ENCODE measurements at regions not wholly inside any gene's neighbourhood (a gene's known extent, or its start where the extent isn't known, plus 50 kb on each side); places are given as distances from the start of the nearest gene placed in this dataset.
"Not testable (repeated sequence)": the region's sequence is repeated elsewhere in the genome, so short reads cannot be mapped to it uniquely, and the experiment has no call there.

DNA sequence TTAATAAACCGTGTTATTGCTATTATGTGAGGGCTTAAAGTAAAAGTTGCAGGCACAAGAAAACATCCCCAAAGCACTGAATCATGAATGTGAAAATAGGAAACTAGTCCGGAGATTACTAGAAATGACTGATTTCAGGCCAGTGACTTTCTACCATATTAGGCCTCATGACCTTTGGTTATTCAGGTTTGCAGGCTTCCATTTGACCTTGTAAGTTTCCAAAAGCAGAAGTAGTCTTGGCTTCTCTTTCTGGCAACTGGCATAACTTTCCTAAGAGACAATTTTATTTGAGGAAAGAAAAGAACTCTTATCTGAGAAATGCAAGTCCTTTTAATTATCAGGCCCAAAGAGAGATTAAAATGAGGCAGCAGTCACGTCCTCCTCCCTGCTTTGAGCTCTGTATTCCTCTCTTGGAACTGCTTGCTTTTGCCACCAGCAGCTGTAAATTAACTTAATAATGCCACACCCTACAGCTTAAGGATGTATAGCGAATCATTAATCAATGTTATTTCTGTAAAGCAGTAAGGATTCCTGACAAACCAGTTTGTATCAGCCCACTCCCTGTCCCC lies 225.0 kb upstream of the FAM240B start:
- not testable (repeated sequence) for ATAC-seq, DNase-seq

DNA sequence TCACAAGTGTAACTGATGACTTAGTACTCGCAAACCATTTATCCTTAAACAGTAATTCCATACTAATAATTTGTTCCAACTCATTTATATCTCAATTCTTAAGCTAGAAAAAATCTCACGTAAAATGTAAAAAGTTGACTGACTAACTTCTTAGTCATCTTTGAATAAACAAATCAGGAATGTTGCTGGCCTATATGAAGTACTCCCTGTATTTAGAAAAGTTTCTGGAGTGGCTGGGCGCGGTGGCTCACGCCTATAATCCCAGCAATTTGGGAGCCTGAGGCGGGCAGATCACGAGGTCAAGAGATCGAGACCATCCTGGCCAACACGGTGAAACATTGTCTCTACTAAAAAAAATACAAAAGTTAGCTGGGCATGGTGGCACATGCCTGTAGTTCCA lies 220.6 kb upstream of the FAM240B start:
- DNase-seq, ATAC-seq: not testable (repeated sequence)

DNA sequence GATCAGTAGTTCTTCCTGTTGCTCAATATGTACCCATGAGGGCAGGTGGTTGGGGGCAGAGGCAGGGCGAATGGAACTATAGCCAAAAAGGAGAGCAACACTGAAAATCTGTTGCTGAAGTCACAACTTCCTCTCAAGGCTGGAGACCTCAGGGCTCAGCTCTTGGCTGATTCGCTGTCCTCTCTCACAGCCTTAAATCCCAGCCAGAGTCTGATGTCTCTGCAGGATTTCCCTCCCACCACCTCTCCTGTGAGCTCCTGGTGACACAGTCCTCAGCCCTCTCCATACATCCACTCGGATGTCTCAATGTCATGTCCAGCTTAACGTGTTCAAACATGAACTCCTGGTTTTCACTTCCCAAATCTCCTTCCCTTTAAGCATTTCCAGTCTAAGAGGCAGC lies 218.7 kb upstream of the FAM240B start:
- ATAC-seq, DNase-seq: not testable (repeated sequence)

DNA sequence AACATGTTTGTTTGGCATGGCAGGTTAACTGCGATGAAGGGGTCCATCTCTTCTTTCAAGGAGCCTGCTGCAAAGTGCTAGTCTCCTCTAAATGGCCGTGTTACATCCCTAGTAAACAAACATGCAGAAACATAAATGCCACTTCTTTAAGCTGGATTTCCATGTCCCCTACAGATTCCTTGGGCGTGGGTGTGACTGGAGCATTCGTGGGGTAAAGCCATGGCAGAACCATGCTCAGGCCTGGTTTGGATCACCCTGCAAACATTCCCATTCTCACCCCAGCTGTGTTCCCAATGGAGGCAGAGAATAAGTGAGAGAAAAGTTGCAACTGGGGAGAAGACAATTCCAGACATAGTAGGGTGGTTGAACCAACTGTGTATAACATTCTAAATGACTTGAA lies 208.0 kb upstream of the FAM240B start:
- not testable (repeated sequence) for DNase-seq, ATAC-seq

DNA sequence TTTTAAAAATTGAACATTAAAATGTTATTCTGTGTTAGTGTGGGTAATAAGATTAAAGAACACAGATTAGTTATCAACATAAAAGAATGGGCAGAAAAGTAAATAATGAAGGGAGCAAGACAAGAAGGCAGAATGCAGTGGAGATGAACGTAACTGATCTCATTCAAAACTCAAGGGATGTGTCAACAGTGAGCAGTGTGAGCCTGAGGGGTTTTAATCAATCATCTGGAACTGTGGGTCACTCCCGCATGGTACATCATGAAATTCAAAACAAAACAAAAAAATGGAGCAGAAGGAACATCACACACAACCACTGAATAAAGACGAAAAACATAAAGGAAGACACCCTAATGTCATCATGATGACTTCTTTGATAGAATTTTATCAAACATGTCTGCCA lies 206.6 kb upstream of the FAM240B start:
- not testable (repeated sequence) for ATAC-seq, DNase-seq

DNA sequence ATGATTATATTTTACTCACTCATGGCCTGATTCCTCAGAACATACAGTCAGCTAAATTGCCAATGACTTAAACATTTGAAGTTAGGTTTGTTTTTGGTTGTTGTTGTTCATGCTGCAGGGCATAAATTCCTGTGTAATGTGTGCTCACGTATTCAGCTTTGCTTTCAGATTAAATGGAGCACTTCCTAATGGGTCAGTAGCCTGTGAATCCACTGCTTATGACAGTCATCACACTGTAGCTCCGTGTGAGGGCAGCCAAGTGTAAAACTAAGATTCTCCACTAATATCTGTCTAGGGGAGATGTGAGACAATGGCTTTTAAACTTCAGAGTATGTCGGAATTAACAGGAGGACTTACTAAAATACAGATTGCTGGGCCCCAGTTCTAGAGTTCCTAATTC lies 201.3 kb upstream of the FAM240B start:
- DNase-seq, ATAC-seq: not testable (repeated sequence)

DNA sequence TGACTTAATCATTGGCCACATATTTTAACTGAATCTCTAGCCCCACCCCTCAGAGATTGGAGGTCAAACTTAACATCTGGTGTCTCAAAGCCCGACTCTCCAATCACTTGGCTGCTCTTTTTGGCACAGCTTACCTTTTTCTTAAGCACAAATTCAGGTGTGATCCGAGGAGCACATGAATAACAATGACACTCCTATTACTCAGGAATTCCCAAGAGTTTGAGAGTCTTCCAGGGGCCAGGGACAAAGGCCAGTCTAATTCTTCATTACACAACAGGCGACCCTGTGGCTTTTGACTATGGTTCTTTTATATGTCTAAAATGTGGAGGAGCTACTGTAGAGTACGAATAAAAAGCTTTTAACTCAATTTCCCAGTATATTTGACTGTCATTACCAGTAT lies 190.7 kb upstream of the FAM240B start:
- ATAC-seq, DNase-seq: not testable (repeated sequence)

DNA sequence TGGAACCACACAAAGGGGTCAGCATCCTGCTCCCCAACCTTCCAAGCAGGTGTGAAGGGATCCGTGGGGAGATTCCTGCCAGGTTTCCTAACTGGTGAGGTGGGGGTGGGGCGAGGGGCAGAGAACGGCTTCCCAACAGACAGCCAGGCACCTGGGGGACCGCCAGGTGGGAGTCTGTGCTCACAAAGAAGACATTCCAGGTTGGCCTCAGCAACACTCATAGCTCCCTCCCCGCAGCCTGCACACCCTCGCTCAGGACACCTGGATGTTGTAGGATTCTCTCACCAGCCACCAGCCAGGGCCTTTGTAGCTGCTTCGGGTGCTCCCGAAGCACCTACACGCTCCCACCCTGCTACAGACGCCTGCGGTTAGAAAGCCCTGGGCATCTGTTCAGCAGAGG lies 184.8 kb upstream of the FAM240B start:
- not testable (repeated sequence) for ATAC-seq

DNA sequence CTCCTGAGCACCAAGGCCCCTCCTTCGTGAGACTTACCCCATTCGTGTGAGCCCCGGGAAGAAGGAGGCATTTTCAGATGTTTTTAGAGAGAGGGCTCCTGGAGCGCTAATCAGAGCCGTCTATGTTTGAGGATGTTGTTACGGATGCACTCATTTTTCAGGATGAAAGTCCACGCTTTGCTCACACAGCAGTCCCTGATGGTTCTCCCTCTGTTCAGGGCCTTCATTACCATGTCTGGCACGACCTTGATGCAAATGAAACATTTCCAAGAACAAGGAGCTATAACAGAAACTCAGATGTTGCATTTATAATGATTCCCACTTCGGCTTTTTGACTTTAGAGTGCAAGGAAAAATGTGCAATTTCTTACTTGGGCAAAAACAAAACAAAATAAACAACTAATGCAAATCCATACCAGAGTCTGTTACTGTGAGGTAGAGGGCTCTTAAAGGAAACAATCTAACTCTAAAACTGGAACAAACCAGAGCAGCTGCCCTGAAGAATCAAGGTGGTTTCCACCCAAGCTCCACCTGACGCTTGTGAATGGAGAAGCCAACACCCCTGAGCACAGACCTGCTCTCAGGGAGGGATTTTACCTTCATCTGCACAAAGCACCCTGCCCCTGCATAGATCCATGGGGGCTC lies 181.7 kb upstream of the FAM240B start:
- ATAC-seq, DNase-seq: not testable (repeated sequence)

More for the DNA sequence above, 184.8 kb upstream of the FAM240B start:
- not testable (repeated sequence) for DNase-seq

DNA sequence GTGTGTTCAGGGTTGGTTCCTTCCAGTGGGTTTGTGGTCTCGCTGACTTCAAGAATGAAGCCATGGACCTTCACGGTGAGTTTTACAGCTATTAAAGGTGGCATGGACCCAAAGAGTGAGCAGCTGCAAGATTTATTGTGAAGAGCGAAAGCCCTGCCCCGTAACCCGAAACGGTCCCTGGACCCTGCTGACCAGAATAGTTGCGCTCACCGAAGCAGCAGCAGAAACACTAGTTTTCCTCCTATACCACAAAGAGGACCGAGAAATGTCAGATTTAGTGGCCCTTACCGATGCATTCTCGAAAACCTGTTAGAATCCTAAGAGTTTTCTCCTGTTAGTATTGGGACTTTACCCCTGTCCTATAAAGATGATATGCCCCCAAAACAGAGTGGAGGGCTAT lies 176.5 kb upstream of the FAM240B start:
- DNase-seq, ATAC-seq: not testable (repeated sequence)

DNA sequence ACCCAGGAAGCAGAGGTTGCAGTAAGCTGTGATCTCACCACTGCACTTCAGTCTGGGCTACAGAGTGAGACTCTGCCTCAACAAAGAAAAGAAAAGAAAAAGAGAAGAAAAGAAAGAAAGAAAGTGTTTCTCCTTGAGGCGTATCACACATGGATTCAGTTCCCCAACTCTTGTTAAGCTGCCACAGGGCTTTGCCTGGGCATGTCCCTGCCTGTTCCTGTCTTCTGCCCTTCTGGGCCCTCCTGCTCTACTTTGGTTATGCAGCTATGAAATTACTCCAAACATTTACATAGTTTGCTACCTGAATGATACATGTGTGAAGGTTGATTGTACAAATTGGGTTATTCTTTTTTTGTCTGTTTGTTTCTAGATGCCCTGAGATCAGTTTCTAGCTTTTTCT lies 175.3 kb upstream of the FAM240B start:
- not testable (repeated sequence) for ATAC-seq, DNase-seq

DNA sequence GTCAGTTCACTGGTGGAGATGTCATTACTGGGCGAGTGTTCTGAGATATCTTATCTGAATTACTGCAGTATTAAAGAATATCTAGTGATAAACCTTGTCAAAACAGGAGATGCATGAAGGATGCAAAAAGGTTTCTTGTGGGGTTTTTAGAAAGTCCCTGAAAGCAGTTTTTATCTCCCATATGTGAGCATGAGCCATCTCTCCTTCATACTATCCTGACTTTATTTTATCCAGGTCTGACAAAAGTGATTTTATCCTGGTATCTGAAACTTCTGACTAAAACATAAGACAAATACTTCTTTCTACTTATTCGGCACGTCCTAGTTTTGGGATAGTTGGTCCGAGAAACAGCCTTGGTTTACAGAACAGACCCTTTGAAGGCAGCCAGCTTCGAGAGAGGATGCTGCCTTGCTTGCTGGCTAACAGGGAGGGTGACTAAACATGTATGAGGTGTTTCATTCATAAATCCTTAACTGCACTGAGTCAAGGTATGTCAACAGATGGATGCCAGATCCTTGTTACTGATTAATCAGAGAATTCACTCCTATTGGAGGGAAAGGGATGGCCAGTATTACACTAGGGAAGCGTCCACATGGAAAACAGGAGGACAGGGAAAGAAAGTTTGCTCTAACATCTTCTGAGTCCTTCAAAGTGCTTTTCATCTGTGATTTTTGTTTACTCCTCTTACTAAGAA lies 172.8 kb upstream of the FAM240B start:
- ATAC-seq, DNase-seq: not testable (repeated sequence)

DNA sequence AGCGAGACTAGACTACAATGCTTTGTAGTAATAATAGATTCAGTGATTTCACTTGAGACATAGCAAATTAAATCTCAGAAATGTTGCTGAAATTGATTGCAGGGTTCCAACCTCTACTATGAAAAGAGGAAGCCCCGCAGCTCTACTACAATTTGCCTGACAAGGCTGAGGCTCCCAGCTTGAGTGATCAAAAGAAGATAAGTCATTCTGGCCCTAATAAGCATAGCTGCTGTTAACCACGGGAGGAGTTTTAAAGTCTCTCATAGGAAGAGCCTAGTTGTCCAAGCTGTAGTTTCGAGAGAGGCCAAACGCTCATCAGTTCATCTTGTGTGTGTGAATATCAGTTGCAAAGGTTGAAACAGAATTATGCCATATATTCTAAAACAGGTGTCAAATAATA lies 166.1 kb upstream of the FAM240B start:
- ATAC-seq, DNase-seq: not testable (repeated sequence)

DNA sequence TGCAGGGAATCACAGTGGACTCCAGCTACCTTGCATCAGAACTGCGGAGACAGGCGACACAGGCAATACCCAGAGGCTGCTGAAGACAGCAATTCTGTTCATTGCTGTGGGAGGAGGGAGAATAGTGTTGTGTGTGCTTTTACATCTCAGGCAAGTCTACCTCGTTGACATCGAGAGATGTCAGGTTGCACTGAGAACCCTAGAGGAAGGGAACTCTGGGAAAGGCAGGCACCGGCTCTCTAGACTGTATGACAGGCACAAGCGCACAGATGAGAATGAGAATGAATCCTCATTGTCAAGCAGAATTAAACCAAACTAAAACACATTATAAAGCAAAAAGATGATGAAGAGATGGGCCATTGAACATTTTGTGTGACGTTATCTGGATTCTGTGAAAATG lies 155.7 kb upstream of the FAM240B start:
- ATAC-seq, DNase-seq: not testable (repeated sequence)

DNA sequence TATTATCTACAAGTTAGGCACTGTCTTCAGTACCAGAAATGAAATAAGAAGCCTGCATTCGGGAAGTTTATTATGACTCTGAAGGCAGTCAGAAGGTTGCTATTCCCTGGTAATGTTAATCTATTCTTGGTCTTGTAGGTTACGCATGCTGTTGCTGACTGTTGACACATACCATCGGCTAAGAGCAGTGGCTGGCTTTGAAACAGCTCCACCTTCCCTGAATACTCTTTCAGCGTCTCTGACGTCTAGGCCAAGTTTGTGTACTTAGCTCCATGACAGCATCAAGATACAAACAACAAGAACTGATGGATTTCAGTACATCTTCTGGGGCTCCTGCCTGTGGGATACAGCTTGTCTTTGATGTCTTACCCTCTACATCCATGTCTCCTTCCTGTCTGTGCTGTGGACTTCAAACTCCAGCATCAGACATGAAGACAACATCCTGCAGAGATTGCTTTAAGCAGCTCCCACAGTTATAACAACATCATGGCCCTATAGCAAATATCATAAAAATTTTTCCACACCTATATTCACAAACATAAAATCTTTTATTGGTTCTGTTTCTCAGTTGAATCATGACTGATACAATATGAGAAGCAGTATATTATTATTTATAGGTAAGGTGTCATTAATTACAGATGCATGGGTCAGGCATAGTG lies 151.5 kb upstream of the FAM240B start:
- ATAC-seq, DNase-seq: not testable (repeated sequence)

DNA sequence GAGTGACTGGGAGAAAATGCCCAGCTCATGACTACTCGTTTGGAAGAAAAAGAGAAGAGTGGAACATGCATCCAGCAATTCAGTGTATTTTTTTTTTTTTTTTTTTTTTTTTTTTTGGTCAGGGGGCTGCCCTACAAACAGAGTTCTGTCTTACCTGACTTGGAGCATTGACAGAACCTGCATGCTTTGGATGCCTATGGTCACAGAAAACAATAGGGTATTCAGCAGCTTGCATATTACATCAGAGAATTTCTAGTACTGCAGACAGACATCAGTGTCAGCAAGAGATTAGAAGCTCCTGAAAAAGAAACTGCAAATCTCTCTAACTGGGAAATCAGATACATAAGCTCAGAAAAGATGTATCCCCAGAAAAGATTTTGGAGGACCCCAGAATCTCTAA lies 139.9 kb upstream of the FAM240B start:
- ATAC-seq, DNase-seq: not testable (repeated sequence)

DNA sequence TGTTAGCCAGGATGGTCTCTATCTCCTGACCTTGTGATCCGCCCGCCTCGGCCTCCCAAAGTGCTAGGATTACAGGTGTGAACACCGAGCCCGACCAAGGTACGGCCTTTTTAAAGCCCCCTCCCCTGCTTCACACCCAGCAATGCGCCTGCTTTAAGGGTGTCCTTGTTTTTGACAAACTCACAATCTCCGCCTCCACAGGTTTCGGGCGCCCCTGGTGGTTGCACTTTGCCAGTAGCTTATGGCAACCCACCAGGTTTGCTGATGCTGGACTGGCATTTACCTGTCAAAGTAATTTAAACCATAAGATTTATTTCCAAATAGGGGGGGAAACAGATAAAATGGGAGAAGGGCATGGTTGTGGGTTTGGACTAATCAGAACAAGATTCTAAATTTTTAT lies 129.0 kb upstream of the FAM240B start:
- DNase-seq, ATAC-seq: not testable (repeated sequence)

DNA sequence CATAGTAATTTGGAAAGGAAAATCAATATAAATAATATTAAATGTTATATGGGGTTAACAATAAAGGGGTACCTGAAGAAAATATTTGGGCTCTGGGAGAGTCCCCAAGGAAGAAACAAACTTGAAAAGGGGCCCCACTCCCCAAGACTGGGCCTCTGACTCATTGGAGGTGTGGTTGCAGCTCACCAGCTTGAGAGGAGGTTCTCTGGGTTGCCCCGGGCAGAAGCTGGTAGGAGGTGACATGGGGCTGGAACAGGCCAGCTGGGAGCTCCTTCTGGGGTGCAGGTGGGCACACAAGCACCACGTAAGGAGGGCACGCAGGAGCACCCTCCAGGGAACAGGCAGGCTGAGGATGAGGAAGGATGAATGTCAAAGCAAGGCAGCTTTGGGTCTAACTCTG lies 120.3 kb upstream of the FAM240B start:
- not testable (repeated sequence) for ATAC-seq, DNase-seq

DNA sequence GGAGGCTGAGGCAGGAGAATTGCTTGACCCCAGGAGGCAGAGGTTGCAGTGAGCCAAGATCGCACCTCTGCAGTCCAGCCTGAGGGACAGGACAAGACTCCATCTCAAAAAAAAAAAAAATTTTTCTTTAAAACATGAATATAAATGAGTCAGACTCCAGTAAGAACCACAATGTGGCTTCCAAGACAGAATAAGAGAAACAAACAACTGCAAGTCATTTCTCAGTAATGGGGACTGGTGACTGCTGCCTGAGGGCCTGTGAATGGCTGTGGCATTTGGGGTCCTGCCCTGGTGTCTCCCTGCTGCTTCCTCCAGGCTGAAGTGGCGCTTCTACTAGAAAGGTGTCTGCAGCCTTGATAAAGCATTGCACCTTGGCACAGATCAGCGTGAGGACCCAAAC lies 113.8 kb upstream of the FAM240B start:
- not testable (repeated sequence) for ATAC-seq, DNase-seq

DNA sequence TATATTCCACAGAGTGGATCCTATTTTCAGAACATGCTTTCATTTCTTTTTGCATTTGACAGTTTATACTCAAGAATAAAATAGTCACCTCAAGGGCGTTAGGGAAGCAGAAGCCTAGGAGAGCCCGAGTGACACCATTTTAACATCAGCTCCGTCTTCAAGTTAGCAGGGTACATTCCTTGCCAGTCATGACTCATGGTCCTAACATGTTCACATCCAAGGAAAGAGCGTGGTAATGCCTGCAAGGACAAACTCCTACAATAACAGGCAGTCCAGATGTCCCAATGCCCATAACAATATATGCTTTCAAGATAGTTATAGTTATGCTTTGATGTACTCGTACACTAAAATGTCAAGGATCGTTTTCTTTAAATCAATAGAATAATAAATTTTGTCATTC lies 93.9 kb upstream of the FAM240B start:
- not testable (repeated sequence) for DNase-seq, ATAC-seq

DNA sequence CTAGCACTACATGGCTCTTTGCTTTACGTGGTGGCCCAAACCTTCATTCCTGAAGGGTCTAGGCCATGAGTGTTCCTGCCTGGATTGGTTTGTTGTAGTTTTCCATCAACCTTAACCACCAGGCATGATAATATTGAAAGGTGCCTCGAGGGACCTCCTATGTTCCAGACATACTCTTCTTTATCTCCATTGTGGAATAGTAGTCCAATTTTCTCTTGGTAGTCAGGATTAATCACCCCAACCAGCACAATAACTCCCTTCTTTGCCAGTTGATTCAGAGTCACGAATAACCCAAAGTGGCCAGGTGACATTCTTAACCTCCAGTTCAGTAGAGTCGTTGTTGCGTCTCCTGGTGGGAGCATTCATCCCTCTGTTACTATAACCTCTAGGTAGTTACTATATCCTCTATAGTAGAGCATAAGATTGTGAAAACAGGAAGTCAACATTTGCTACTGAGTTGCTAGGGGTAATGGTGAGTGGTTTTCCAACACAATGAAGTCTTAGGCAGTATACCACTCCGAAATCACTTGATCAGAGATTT lies 88.1 kb upstream of the FAM240B start:
- DNase-seq, ATAC-seq: not testable (repeated sequence)

DNA sequence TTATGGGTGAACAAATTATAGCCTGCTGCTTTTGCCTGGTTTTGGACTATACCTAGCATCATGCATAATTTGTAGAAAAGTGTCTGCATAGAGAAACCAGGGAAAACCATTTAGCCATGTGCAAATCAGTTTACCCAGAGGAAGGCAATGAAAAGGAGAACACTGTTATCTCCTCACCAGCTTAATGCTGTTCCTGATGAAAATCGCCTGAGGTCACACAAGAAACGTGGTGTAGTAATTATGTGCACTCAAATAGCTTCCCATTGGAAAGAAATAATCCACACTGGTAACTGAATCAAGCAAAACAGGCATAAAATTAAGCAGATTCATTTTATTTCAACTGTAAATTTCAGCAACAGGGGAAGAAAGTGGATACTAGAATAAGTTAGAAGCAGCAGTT lies 51.7 kb upstream of the FAM240B start:
- DNase-seq (no peak), ATAC-seq (no peak)
